Cardiac muscle cell (in vitro differentiated cells and primary cell): ENCODE measurements at regions not wholly inside any gene's neighbourhood (a gene's known extent, or its start where the extent isn't known, plus 50 kb on each side); places are given as distances from the start of the nearest gene placed in this dataset.

Experiments
- DNase-seq, 2 donors: peaks; one replicate each; pipeline versions ENCODE4 v3.0.0 to v3.0.0-alpha.2; 2010 to 2017; ENCODE audit warnings: low read depth in 1 of 2, low spot score in 1 of 2
- H3K27ac ChIP-seq: fragments of 200-600 bp; sonication (generic); 2 replicates; pipeline ENCODE4 v1.5.1; 2016
- H3K27me3 ChIP-seq: fragments of 200-600 bp; sonication (generic); 2 replicates; pipeline ENCODE4 v1.6.0; 2016; ENCODE audit warnings: control low read depth
- H3K36me3 ChIP-seq: fragments of 200-600 bp; sonication (generic); 2 replicates; pipeline ENCODE4 v1.5.1; 2016; ENCODE audit warnings: control low read depth
- H3K4me1 ChIP-seq: fragments of 200-600 bp; sonication (generic); 2 replicates; pipeline ENCODE4 v1.8.1; 2017; ENCODE audit warnings: low read depth, mild to moderate bottlenecking, mixed run types
- H3K4me3 ChIP-seq: fragments of 200-600 bp; sonication (generic); 2 replicates; pipeline ENCODE4 v1.5.1; 2016; ENCODE audit warnings: mild to moderate bottlenecking
- H3K9me3 ChIP-seq: fragments of 200-600 bp; sonication (generic); 2 replicates; pipeline ENCODE4 v1.5.1; 2017; ENCODE audit warnings: low read depth, mild to moderate bottlenecking, control low read depth
- CTCF ChIP-seq: IDR thresholded peaks from 2 replicates; pipeline ENCODE4 v1.5.1; 2012; ENCODE audit warnings: low read depth, mild to moderate bottlenecking, low read length

GRCh38 chr4:20042769-20043168 lies 208.9 kb upstream of the SLIT2 start:
- Histone ChIP-seq H3K27me3 (no peaks in the 10 kb centered on the region), H3K4me3 (no peak overlapping the region), H3K9me3 (no peaks in the 10 kb centered on the region), H3K36me3 (no peaks in the 10 kb centered on the region), H3K4me1 (no peaks in the 10 kb centered on the region), H3K27ac (no peak overlapping the region)
- TF ChIP-seq CTCF: no peak
- DNase-seq: no peak

DNA sequence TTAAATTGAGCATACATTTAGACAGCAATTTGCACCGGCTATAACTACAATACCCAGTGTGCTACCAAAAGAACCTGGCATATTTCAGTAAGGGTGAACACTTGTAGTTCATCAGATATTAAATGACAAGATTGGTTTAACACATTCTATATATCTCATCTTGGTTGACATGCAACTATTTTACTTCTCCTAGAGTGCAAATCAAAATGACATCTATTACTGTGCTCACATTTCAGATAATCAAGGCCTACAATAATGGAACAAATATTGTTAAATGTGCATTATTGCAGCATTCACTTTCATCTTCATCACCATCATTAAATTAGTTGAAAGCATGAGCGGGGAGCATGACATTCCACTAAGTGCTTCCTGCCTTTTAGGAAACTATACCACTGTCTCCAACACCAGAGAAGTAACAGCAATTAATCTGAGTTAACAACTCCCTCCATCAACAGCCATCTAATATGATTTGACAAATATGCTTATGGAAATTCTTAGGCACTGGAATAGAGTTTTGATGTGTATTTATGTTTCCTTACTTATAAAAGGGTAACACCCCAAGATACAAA lies 209.8 kb upstream of the SLIT2 start:
- no peak overlapping the region for H3K4me3 ChIP-seq
- no peaks in the 10 kb centered on the region for H3K9me3 ChIP-seq
- DNase-seq: no peak
- H3K27ac ChIP-seq: no peak overlapping the region
- H3K36me3 ChIP-seq: no peaks in the 10 kb centered on the region
- TF ChIP-seq CTCF: no peak
- no peaks in the 10 kb centered on the region for H3K4me1 ChIP-seq
- no peaks in the 10 kb centered on the region for H3K27me3 ChIP-seq

DNA sequence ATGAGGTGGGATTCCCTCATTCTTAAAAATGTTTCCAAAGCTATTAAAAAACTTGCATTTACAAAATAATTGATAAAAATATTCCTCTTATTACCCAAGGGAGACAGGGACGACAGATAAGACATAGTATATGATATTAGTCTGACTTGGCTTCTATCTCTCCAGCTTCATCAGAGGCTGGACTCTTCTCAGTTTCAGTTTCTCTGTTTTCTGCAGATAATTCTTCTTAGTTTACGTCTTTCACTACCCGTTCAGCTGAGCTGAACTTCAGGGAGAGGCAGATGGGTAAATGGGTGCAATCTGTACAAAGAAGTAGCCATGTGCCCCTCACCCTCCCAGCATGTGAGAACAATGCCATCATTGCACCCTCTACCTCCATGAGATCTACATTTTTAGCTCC lies 214.0 kb upstream of the SLIT2 start:
- H3K27me3 ChIP-seq: no peaks in the 10 kb centered on the region
- no peaks in the 10 kb centered on the region for H3K4me1 ChIP-seq
- no peak for TF ChIP-seq CTCF
- no peak for DNase-seq
- no peak overlapping the region for H3K27ac ChIP-seq
- H3K4me3 ChIP-seq: no peak overlapping the region
- H3K36me3 ChIP-seq: no peaks in the 10 kb centered on the region
- H3K9me3 ChIP-seq: no peaks in the 10 kb centered on the region

GRCh38 chr4:20030108-20030507 lies 221.6 kb upstream of the SLIT2 start:
- TF ChIP-seq CTCF: no peak
- H3K4me1 ChIP-seq: no peaks in the 10 kb centered on the region
- no peaks in the 10 kb centered on the region for H3K27me3 ChIP-seq
- H3K9me3 ChIP-seq: no peaks in the 10 kb centered on the region
- H3K36me3 ChIP-seq: no peaks in the 10 kb centered on the region
- no peak for DNase-seq
- H3K27ac ChIP-seq: no peak overlapping the region
- H3K4me3 ChIP-seq: no peak overlapping the region

GRCh38 chr4:20028645-20029044 lies 223.1 kb upstream of the SLIT2 start:
- H3K27me3 ChIP-seq: no peaks in the 10 kb centered on the region
- H3K36me3 ChIP-seq: no peaks in the 10 kb centered on the region
- H3K9me3 ChIP-seq: no peaks in the 10 kb centered on the region
- H3K4me1 ChIP-seq: no peaks in the 10 kb centered on the region
- H3K27ac ChIP-seq: no peak overlapping the region
- no peak for TF ChIP-seq CTCF
- H3K4me3 ChIP-seq: no peak overlapping the region
- no peak for DNase-seq

DNA sequence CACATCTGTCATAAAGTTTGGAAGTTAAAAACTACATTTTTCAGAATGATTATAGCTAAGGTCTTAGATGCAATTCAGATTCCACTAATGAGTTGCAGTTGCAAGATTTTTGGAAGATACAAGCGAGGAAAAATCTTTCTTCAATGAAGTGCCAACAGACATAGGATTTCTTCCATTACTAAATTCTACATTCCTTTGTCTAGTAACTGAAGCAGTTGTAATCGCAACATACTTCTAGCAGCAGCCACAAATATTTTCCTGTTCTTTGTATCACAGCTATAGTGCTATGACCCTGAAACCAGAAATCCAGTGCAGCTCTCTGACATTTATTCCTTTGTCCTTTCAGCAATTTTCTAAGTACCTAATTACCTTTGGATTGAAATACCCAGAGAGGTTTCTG lies 225.2 kb upstream of the SLIT2 start:
- H3K4me3 ChIP-seq: no peak overlapping the region
- DNase-seq: peak in 1 of 2 donors; percentile 56
- TF ChIP-seq CTCF: no peak
- no peak overlapping the region for H3K27ac ChIP-seq
- no peaks in the 10 kb centered on the region for H3K4me1 ChIP-seq
- no peaks in the 10 kb centered on the region for H3K36me3 ChIP-seq
- no peaks in the 10 kb centered on the region for H3K27me3 ChIP-seq
- no peaks in the 10 kb centered on the region for H3K9me3 ChIP-seq
